ENCODE measurements at regions not wholly inside any gene's neighbourhood (a gene's known extent, or its start where the extent isn't known, plus 50 kb on each side); places are given as distances from the start of the nearest gene placed in this dataset.
"Not testable (repeated sequence)": the region's sequence is repeated elsewhere in the genome, so short reads cannot be mapped to it uniquely, and the experiment has no call there.

GRCh38 chr12:46944771-46945170 lies 119.0 kb upstream of the SLC38A4 start:
- no peak for DNase-seq (ENCODE audit: low read depth in 2 of 2)

- no peak for DNase-seq (ENCODE audit: low read depth in 2 of 2)
Measured at GRCh38 chr12:46945591-46945990, 119.8 kb upstream of the SLC38A4 start.

GRCh38 chr12:46946137-46946536 lies 120.3 kb upstream of the SLC38A4 start:
- DNase-seq (ENCODE audit: low read depth in 2 of 2): no peak

GRCh38 chr12:46948936-46949545 lies 123.2 kb upstream of the SLC38A4 start:
- DNase-seq (ENCODE audit: low read depth in 2 of 2): no peak

GRCh38 chr12:46950094-46950493 lies 124.3 kb upstream of the SLC38A4 start:
- DNase-seq (ENCODE audit: low read depth in 2 of 2): no peak

- no peak for DNase-seq (ENCODE audit: low read depth in 2 of 2)
Measured at GRCh38 chr12:46952880-46953483, 126.4 kb upstream of the PCED1B start.

GRCh38 chr12:46956451-46957035 lies 122.9 kb upstream of the PCED1B start:
- no peak for DNase-seq (ENCODE audit: low read depth in 2 of 2)

- no peak for DNase-seq (ENCODE audit: low read depth in 2 of 2)
Measured at GRCh38 chr12:46958053-46958452, 121.4 kb upstream of the PCED1B start.

GRCh38 chr12:46958599-46959290 lies 120.7 kb upstream of the PCED1B start:
- no peak for DNase-seq (ENCODE audit: low read depth in 2 of 2)

GRCh38 chr12:46959502-46959901 lies 119.9 kb upstream of the PCED1B start:
- no peak for DNase-seq (ENCODE audit: low read depth in 2 of 2)

GRCh38 chr12:46960681-46961080 lies 118.7 kb upstream of the PCED1B start:
- DNase-seq (ENCODE audit: low read depth in 2 of 2): no peak

- no peak for DNase-seq (ENCODE audit: low read depth in 2 of 2)
Measured at GRCh38 chr12:46963191-46963590, 116.2 kb upstream of the PCED1B start.

GRCh38 chr12:46963977-46964971 lies 115.1 kb upstream of the PCED1B start:
- no peak for DNase-seq (ENCODE audit: low read depth in 2 of 2)

- DNase-seq (ENCODE audit: low read depth in 2 of 2): no peak
Measured at GRCh38 chr12:46965137-46965536, 114.3 kb upstream of the PCED1B start.

- DNase-seq (ENCODE audit: low read depth in 2 of 2): no peak
Measured at GRCh38 chr12:46965880-46966279, 113.5 kb upstream of the PCED1B start.

GRCh38 chr12:46970636-46971035 lies 108.8 kb upstream of the PCED1B start:
- DNase-seq (ENCODE audit: low read depth in 2 of 2): no peak

GRCh38 chr12:46973937-46974336 lies 105.5 kb upstream of the PCED1B start:
- DNase-seq (ENCODE audit: low read depth in 2 of 2): not testable (repeated sequence)

- DNase-seq (ENCODE audit: low read depth in 2 of 2): no peak
Measured at GRCh38 chr12:46977871-46978375, 101.5 kb upstream of the PCED1B start.

- no peak for DNase-seq (ENCODE audit: low read depth in 2 of 2)
Measured at GRCh38 chr12:46981622-46982021, 97.8 kb upstream of the PCED1B start.

- no peak for DNase-seq (ENCODE audit: low read depth in 2 of 2)
Measured at GRCh38 chr12:46982629-46983392, 96.6 kb upstream of the PCED1B start.

GRCh38 chr12:46983393-46983793 lies 96.0 kb upstream of the PCED1B start:
- no peak for DNase-seq (ENCODE audit: low read depth in 2 of 2)
